ENCODE measurements at regions not wholly inside any gene's neighbourhood (a gene's known extent, or its start where the extent isn't known, plus 50 kb on each side); places are given as distances from the start of the nearest gene placed in this dataset.
"Not testable (repeated sequence)": the region's sequence is repeated elsewhere in the genome, so short reads cannot be mapped to it uniquely, and the experiment has no call there.

DNA sequence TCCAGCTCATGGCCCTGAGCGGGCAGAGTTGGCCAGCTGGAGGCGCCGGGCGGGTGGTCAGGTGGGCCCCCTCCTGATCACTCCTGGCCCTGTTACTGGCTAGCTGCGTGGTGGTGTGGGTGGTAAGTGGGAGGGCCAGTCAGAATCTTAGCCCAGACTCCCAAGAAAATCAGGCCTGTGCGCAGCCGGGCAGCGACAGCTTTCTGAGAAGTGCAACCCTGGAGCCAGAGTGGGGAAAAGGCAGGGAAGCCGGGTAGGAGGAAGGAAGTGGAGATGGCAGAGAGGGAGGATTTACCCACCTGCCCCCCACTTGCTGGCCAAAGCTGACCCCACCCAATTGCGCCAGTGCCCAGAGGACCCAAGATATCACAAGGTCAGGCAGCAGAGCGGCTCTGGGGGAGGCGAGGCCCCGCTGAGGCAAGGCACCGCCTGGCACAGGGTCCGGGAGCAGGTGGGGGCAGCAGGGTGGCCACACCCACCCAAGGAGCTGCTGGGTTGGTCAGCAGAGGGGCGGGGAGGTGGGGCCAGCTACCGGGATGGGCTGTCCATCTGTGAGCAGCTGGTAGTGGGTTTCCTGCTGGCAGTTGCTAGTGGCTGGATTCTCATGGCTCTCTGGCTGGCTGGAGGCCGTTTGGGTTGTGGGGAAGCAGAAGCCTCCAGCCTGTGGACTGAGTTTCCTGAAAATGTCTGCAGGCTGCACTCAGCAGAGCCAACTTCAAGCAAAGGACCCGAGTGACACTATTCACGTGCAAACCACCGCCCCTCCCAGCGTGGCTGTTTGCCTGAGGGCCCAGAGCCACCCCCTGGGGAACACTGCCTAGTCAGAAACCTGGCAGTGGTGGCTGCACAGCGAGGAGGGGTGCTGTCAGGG, 196.4 kb downstream of the IGLL1 start:
- Mint-ChIP-seq H3K4me1 (no peaks in the 10 kb centered on the region), H3K36me3 (ENCODE audit: low read depth) (no peaks in the 10 kb centered on the region), H3K27ac (no peak overlapping the region), H3K4me3 (no peak overlapping the region), H3K27me3 (peaks cover 17% of the 10 kb centered on the region)
- ATAC-seq: no peak
- H3K9me3 ChIP-seq (ENCODE audit: control insufficient read depth, low read length, poor library complexity, severe bottlenecking): no peaks in the 10 kb centered on the region
- DNase-seq: no peak

GRCh38 chr22:23382428-23383218, 197.5 kb downstream of the IGLL1 start:
- no peaks in the 10 kb centered on the region for H3K9me3 ChIP-seq (ENCODE audit: control insufficient read depth, low read length, poor library complexity, severe bottlenecking)
- DNase-seq: no peak
- no peaks in the 10 kb centered on the region for H3K36me3 Mint-ChIP-seq (ENCODE audit: low read depth)
- H3K27me3 Mint-ChIP-seq: peaks cover 17% of the 10 kb centered on the region
- ATAC-seq: no peak
- H3K27ac Mint-ChIP-seq: no peak overlapping the region
- H3K4me1 Mint-ChIP-seq: no peaks in the 10 kb centered on the region
- H3K4me3 Mint-ChIP-seq: no peak overlapping the region

DNA sequence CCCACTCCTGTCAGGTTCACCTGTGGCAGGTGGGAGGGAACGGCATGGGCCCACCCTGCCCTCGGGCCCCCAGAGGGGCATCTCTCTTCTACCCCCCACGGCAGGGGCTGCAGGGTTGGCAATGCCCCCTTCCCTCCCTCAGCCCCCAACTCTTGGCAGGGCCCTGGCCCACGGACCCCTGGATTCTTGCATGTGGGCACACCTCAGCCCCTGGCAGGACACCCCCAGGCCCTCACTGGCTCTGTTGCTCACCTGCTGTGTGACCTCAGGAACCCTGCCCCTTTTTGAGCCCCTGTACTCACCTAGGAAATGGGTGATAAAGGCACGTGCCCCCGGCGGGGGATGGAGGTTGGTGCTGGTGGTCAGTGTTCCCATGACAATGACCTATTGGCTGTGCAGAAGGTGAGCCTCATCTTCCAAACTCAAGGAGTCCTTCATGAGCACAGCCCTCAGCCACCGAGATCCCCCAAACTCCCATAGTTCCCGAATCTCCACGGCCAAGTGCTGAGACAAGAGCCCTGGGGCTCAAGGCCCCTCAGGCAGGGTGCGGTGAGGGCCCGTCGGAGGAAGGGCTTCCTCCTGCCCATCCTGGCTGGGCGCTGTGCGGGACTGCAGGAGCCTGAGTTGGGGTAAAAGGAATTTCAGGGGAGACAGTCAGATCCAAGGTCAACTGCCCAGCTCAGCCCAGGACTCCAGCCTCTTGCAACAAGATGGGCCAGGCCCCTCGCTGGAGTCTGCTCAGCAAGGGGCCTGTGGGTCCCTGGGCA, 198.2 kb downstream of the IGLL1 start:
- ATAC-seq (no peak), DNase-seq (no peak)
- Mint-ChIP-seq H3K27me3 (peaks cover 17% of the 10 kb centered on the region), H3K27ac (no peak overlapping the region), H3K4me3 (no peak overlapping the region), H3K36me3 (ENCODE audit: low read depth) (no peaks in the 10 kb centered on the region), H3K4me1 (no peaks in the 10 kb centered on the region)
- no peaks in the 10 kb centered on the region for H3K9me3 ChIP-seq (ENCODE audit: control insufficient read depth, low read length, poor library complexity, severe bottlenecking)

DNA sequence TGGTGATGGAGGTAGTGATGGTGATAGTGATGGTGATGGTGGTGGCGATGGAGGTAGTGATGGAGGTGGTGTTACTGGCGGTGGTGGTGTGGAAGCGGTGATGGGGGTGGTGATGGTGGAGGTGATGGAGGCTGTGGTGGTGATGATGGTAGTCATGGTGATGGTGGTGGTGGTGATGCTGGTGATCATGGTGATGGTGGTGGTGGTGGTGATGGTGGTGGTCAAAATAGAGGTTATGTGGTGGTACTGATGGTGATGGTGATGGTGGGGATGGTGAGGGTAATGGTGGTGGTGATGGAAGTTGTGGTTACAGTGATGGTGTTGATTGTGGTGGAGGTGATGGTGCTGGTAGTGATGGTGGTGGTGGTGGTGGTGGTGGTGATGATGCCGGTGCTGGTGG, 199.2 kb downstream of the IGLL1 start:
- H3K4me1 Mint-ChIP-seq: no peaks in the 10 kb centered on the region
- H3K9me3 ChIP-seq (ENCODE audit: control insufficient read depth, low read length, poor library complexity, severe bottlenecking): no peaks in the 10 kb centered on the region
- peaks cover 20% of the 10 kb centered on the region for H3K27me3 Mint-ChIP-seq
- no peak overlapping the region for H3K27ac Mint-ChIP-seq
- no peak overlapping the region for H3K4me3 Mint-ChIP-seq
- DNase-seq: no peak
- no peak for ATAC-seq
- H3K36me3 Mint-ChIP-seq (ENCODE audit: low read depth): no peaks in the 10 kb centered on the region

- H3K4me1 Mint-ChIP-seq: no peaks in the 10 kb centered on the region
- no peak overlapping the region for H3K27ac Mint-ChIP-seq
- no peaks in the 10 kb centered on the region for H3K36me3 Mint-ChIP-seq (ENCODE audit: low read depth)
- no peak overlapping the region for H3K4me3 Mint-ChIP-seq
- DNase-seq (no peak), ATAC-seq (no peak)
- H3K9me3 ChIP-seq (ENCODE audit: control insufficient read depth, low read length, poor library complexity, severe bottlenecking): no peaks in the 10 kb centered on the region
- H3K27me3 Mint-ChIP-seq: peaks cover 22% of the 10 kb centered on the region
Measured at GRCh38 chr22:23380230-23380573, 199.9 kb downstream of the IGLL1 start.

DNA sequence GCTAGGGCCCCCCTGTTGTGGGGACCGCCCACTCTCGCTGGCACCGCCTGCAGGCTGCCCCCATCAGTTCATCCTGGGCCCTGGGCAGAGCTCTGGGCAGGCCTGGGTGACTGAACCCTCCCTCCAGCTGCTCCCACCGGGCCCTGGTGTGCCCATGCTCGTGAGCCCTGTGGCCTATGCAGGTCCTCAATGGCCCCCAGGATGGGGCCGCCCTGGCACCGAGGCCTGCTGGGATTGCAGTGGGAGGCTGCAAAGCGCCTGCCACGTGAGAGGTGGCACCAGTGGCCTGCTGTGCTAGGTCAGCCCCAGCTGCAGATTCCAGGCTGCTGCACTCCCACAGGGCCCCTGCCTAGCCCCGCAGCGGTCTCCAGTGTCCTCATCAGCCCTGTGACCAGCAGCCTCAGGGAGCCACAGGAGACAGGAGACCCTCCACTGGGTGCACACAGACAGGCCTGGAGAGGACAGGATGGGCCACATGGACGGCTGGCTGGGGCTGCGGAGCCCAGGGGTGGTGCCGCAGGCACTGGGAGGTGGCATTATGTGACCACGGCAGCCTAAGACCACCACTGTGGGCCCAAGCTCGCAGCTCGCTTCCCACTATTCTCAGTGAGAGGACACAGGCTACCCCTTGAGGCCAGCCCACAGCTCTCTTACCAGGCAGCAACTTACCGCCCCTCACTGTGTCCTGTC, 199.4 kb downstream of the BCR start:
- H3K36me3 Mint-ChIP-seq (ENCODE audit: low read depth); DNase-seq; H3K27ac Mint-ChIP-seq; ATAC-seq; H3K4me3 Mint-ChIP-seq; H3K9me3 ChIP-seq (ENCODE audit: control insufficient read depth, low read length, poor library complexity, severe bottlenecking); H3K4me1 Mint-ChIP-seq: not testable (repeated sequence)
- peaks cover 27% of the 10 kb centered on the region for H3K27me3 Mint-ChIP-seq

DNA sequence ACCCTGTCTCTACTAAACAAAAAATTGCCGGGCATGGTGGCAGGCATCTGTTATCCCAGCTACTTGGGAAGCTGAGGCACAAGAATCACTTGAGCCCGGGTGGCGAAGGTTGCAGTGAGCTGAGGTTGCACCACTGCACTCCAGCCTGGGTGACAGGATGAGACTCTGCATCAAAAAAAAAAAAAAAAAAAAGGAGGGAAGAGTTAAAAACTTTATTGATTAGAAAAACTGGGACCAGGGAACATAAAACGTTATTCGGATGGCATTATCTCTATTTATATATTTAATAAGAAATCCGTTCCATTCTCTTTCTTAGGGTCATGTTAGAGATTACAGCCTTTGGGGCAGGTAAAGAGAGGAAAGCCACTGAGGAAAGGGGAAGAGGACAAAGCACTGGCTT, 197.5 kb downstream of the BCR start:
- Mint-ChIP-seq H3K36me3 (ENCODE audit: low read depth) (no peaks in the 10 kb centered on the region), H3K27ac (no peak overlapping the region), H3K4me3 (no peak overlapping the region), H3K27me3 (peaks cover 30% of the 10 kb centered on the region), H3K4me1 (no peaks in the 10 kb centered on the region)
- ATAC-seq: no peak
- DNase-seq: no peak
- no peaks in the 10 kb centered on the region for H3K9me3 ChIP-seq (ENCODE audit: control insufficient read depth, low read length, poor library complexity, severe bottlenecking)

DNA sequence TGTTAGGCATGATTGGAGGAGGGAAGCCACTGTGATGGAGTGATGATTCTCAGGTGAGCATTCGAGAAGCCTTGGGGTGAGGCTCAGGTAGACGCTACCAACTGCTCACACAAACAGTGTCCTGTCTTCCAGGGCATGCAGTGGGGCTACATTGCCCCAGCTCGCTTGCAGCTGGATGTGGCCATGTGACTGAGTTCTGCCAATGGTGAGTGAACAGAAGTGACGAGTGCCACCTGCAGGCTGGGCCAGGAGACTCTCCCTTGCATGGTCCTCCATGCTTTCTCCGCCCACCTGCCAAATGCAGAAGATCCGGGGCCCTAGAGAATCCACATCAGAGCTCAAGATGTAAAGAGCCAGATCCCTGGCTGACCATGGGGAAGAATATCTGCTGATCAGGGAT, 195.9 kb downstream of the BCR start:
- Mint-ChIP-seq H3K4me3 (no peak overlapping the region), H3K4me1 (no peaks in the 10 kb centered on the region), H3K27ac (no peak overlapping the region), H3K27me3 (peaks cover 30% of the 10 kb centered on the region), H3K36me3 (ENCODE audit: low read depth) (no peaks in the 10 kb centered on the region)
- peak; percentile 60 for ATAC-seq
- H3K9me3 ChIP-seq (ENCODE audit: control insufficient read depth, low read length, poor library complexity, severe bottlenecking): no peaks in the 10 kb centered on the region
- DNase-seq: no peak

DNA sequence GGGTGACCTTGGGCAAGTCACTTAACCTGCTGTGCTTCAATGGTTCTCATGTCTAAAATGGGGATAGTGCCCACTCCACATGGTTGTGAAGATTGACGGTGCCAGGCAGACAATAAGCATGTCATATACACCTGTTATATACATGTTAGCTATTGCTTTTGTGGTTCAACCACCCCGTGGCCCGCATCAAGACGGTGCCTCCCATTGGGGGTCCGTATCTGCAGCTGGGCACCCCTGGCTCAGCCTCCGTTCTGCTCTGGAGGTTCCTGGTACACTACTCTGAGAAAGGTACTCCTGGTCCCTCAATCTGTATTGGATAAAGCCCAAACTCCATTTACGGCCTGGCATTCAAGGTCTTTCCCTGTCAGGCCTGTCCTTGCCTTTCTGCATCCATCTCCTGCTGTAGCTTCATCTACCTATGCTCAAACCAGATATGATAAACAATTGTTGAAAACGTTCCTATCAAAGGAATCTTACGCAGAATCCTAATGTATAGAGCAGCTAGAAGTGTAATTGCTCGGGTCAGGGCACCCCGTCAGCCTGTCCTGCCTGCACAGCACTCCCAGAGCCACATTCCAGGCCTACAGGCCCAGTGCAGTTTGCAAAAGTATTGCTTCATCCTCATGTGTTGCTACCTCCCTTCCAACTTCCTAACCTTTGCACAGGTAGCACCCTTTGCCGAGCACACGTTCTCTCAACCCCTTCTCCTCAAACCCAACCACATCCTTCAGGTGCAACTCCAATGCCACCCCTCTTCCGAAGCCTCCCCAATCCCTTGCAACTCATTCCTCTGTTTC, 194.9 kb downstream of the BCR start:
- Mint-ChIP-seq H3K4me3 (no peak overlapping the region), H3K27me3 (peaks cover 33% of the 10 kb centered on the region), H3K36me3 (ENCODE audit: low read depth) (no peaks in the 10 kb centered on the region), H3K27ac (no peak overlapping the region), H3K4me1 (no peaks in the 10 kb centered on the region)
- ATAC-seq: no peak
- no peak for DNase-seq
- no peaks in the 10 kb centered on the region for H3K9me3 ChIP-seq (ENCODE audit: control insufficient read depth, low read length, poor library complexity, severe bottlenecking)

DNA sequence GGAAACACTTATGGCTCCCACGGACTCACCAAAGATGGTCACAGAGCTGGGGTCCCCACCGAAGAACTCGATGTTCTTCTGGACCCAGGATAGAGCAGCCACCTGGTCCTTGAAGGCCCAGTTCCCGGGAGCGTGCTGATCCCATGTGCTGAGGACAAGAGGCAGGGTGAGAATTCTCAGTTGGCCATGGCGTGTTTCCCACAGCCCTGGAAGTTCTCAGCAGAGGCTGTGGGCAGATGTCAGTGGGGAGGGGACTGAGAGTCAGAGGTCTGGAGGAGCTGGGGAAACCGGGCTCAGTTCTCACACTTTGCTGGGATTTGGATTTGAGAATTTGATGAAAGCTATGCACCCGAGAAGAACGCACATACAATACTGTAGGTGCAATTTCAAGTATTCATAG, 193.3 kb downstream of the BCR start:
- Mint-ChIP-seq H3K27ac (no peak overlapping the region), H3K4me3 (no peak overlapping the region), H3K36me3 (ENCODE audit: low read depth) (no peaks in the 10 kb centered on the region), H3K27me3 (peaks cover 47% of the 10 kb centered on the region), H3K4me1 (no peaks in the 10 kb centered on the region)
- no peaks in the 10 kb centered on the region for H3K9me3 ChIP-seq (ENCODE audit: control insufficient read depth, low read length, poor library complexity, severe bottlenecking)
- DNase-seq: no peak
- no peak for ATAC-seq

DNA sequence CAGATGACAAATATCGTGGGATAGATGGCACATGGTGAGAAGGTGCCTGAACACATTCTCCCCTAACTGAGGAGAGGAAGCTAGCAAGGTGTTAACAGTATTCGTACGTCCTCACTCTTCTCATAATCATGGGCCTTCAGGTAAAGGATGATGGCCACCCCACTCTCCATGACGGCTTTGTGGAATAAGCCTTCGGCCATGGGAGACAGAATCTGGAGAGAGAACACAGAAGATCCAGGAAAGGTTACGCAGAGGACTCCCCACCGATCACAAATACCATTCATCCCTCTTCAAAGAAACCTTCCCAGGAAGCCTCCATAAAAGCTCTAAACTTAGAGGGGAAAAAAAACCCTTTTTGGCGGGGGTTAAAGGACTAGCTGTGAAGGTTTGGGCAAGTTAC, 189.9 kb downstream of the BCR start:
- Mint-ChIP-seq H3K36me3 (ENCODE audit: low read depth) (peaks cover 3% of the 10 kb centered on the region), H3K4me3 (no peak overlapping the region), H3K4me1 (no peaks in the 10 kb centered on the region), H3K27ac (no peak overlapping the region), H3K27me3 (peaks cover 65% of the 10 kb centered on the region)
- DNase-seq (no peak), ATAC-seq (no peak)
- H3K9me3 ChIP-seq (ENCODE audit: control insufficient read depth, low read length, poor library complexity, severe bottlenecking): no peaks in the 10 kb centered on the region

DNA sequence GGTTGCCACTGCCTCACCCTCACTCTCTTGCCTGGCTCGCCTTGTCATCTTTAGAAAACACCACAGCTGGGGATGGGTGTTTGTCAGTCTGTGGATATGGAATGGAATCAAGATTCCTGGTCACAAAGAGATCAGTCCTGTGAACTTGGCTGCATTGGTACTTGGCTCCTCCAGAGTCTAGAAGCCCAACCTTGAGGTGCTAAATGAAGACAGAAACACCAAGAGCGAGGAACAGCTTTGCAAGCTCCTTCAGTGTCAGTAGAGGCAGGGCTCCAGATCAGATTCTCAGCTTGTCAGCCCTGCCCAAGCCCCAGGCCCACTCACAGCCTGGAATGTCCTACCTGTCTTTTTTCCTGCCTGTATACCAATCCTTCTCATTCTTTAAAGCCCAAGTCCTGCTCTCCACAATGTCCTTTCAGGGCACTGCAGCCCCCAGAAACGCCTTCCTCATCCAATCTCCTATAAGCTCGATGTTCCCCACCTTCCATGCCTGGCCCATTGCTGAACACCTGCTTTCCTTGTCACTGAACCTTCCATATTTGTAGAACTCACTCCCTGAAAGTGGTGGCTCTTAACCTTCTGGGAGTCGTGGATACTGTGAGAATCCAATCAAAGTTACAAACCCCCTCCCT, 188.9 kb downstream of the BCR start:
- no peak overlapping the region for H3K27ac Mint-ChIP-seq
- no peak overlapping the region for H3K4me3 Mint-ChIP-seq
- peaks cover 3% of the 10 kb centered on the region for H3K36me3 Mint-ChIP-seq (ENCODE audit: low read depth)
- H3K9me3 ChIP-seq (ENCODE audit: control insufficient read depth, low read length, poor library complexity, severe bottlenecking): no peaks in the 10 kb centered on the region
- H3K27me3 Mint-ChIP-seq: peaks cover 57% of the 10 kb centered on the region
- DNase-seq (no peak), ATAC-seq (no peak)
- no peaks in the 10 kb centered on the region for H3K4me1 Mint-ChIP-seq
